ENCODE measurements at regions not wholly inside any gene's neighbourhood (a gene's known extent, or its start where the extent isn't known, plus 50 kb on each side); places are given as distances from the start of the nearest gene placed in this dataset.
A peak's percentile ranks its signal among the peaks of the same experiment; 100 is the strongest.

- no peak for DNase-seq (ENCODE audit: low spot score)
These were observed 110.5 kb upstream of the HABP2 start for GRCh38 chr10:113442336-113442735.

DNA sequence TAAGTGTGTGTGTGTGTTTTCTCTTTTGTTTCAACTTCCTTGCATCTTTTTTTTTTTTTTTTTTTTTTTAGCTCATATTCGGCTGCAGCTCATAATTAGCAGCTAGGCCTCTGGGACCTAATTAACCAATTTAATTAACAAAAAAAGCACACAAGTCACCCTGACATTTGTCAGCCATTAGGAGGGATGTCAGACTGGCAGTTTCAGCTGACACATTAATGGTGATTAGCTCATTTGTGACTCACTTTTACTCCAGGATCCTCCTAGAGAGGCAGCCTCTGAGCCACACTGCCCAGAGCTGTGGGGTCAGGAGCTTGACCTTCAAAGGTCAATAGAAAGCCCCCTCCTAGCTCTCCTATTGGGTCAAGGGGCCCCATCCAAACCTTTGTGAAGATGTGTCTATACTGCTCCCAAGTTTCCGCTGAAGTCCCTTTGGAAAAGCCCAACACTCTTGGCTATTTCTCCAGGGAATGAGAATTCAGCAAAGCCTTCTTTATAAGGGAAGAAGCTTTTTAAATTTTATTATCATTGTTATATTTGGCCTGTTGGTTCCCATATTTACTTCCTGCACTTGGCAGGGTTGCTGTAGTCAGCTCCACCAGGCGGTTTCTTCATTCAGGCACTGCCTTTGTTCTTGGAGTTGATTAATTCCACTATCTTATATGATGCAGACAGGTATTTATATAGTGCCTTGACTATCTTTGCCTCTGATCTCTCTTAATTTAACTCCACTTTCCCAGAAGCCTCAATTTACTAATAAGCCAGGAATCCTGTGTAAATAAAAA, 109.5 kb upstream of the HABP2 start:
- DNase-seq (ENCODE audit: low spot score), result no peak

- no peak for DNase-seq (ENCODE audit: low spot score)
These were observed 108.0 kb upstream of the HABP2 start for GRCh38 chr10:113444766-113445365.

GRCh38 chr10:113445736-113446135, 107.1 kb upstream of the HABP2 start:
- no peak for DNase-seq (ENCODE audit: low spot score)

DNA sequence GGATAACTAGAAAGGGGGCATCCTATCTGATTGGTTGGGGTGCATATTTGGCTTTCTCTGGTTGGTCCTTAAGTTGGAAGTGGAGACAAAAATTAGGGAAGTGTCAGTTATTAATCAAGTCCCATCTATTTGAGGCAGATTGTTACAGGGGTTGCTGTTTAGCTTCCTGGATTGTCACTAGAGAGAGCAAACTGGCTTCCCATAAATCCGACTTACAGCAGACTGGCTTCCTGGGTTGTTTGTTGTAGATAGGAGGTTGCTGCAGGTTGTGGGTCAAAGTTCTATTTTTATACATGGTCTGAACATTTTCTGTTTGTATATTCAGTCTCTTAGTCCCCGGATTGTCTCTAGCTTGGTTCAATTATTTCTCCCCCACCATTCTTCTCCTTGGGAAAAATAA, 106.1 kb upstream of the HABP2 start:
- no peak for DNase-seq (ENCODE audit: low spot score)

- DNase-seq (ENCODE audit: low spot score), result no peak
These were observed 105.6 kb upstream of the HABP2 start for GRCh38 chr10:113447278-113447677.

- DNase-seq (ENCODE audit: low spot score), result no peak
These were observed 103.7 kb upstream of the HABP2 start for GRCh38 chr10:113449006-113449695.

DNA sequence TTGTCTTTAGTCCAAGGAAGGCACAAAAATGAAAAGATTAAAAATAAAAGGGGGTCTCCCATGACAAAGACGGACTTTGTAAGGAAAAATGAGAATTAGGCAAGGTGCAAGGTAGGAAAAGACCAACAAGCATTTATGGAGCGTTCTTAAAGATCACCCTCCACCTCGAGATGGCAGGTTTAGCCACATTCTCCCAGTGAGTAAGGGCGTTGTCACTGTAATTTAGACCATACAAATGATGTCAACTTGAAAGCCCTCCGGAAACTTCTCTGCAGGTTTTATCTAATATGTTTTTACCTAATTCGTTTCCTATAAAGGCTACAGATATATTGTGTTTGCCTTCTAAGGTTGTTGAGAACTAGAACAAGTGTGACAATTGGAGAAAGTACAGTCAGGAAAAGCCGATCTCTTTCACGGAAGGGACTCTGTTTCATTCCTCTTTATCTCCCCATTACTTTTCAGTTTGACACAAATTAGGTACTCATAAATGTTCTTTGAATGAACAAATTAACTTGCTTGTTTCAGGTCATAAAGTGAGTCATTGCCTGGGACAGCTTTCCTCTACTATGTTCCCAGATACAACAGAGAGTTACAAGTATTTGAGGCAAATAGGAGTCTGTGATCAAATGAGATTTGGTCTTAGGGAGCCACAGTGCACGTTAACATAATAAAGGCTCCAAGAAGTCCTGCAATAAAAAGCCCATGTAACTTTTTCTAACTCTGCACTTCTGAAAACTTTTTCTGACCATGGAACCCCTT, 102.6 kb upstream of the HABP2 start:
- no peak for DNase-seq (ENCODE audit: low spot score)

DNA sequence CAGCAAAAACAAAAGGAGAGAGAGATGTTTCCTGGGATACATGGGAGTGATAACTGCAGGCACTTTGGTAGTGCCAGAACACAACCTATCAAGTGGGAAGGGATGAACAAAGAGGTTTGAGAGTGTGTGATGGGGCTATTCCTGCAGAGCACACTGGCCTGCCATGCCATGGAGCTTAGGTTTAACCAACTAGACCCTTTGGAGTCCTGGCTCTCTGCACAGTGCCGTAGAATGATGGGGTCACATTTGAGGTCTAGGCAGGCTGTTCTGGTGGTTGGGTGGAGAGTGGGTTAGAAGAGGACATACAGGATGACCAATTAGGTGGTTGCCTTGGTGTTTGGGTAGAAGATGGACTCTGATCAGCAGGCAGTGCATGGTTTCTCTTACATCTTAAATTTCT, 101.9 kb upstream of the HABP2 start:
- DNase-seq (ENCODE audit: low spot score), result no peak

GRCh38 chr10:113452146-113452845, 100.6 kb upstream of the HABP2 start:
- DNase-seq (ENCODE audit: low spot score), result no peak

DNA sequence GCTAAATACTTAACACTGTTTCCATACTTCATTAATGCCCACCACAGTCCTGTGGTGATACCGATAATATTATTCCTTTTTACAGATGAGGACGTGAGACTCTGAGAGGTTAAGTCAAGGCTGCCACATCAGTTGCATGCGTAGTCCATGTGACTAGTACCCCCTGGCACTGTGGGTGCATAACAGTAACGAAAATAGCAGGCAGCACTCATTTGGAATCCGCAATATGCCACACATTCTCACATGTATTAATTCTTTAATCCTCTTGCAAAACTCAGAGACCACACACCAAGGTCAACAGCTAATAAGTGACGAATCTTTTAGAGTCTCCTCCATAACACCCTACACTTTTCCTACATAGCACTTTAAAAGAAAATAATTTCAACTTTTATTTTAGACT, 99.5 kb upstream of the HABP2 start:
- DNase-seq (ENCODE audit: low spot score), result no peak

DNA sequence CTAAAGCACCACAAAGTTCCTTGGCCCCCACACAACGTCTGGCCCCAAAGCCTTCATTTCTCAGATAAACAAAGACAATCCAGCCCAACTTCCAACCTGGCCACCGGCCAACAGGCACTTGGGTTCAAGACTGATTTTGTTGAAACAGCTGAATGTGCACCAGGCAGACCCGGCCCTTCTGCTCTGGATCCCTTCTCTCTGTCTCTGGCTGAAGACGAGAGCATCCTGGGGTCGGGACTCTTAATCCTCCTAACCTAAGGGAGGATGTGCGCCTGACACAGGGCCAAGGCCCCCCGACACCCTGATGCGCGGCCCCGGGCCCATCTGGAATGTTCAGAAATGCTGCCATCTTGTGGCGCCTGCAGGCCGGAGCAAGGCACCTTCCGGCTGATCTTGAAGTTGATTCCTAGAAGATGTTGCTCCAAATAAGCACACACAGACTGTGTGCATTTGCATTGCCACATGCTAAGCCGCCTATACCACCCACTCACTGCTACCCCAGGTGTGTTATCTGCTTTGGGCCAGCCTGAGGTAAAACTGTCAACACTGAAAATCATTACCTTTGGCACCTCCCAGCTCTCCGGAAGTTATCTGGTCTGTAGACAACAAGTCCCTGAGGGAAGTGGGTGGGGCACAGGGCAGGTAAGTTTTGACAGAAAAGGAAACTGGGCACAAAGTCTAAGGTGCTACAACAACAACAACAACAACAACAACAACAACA, 98.4 kb upstream of the HABP2 start:
- peak; percentile 4 for DNase-seq (ENCODE audit: low spot score)

- no peak for DNase-seq (ENCODE audit: low spot score)
These were observed 96.9 kb upstream of the HABP2 start for GRCh38 chr10:113455947-113456346.

DNA sequence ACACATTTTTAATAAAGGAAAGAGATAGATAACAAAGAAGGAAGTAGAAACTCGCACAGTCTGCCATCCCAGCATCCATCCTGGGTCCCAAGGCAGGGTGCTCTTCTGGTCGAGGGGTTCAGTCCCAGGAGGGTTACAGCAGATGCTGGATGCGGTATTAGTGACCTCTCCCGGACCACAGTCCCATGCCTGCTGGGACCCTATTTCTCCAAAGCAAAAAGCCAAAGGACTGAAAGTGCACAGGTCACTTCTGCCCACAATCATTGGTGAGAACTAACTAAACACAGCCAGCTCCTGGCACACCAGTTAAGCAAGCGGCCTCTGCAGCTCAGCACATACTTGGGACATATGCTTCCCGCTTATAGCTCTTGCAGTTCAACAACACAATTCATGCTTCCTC, 96.1 kb upstream of the HABP2 start:
- no peak for DNase-seq (ENCODE audit: low spot score)

- DNase-seq (ENCODE audit: low spot score), result no peak
These were observed 95.4 kb upstream of the HABP2 start for GRCh38 chr10:113457408-113457807.

- no peak for DNase-seq (ENCODE audit: low spot score)
These were observed 94.4 kb upstream of the HABP2 start for GRCh38 chr10:113458451-113458850.

DNA sequence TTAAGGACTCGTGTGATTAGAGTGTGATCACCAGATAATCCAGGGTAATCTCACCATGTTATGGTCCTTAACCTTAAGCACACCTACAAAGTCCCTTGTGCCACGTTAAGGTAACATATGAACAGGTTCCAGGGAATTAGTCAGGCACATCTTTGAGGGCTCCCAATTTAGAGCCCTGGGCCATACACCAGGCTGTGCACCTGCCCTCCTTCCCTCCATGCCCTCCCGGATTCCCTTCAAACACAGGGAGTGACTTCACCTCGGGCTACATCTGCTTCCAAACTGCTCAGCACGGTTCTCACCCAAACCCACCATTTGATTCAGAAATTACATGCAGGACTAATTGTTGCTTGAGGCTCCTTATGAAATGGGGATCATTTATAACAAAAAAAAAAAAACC, 93.9 kb upstream of the HABP2 start:
- no peak for DNase-seq (ENCODE audit: low spot score)

- no peak for DNase-seq (ENCODE audit: low spot score)
These were observed 93.1 kb upstream of the HABP2 start for GRCh38 chr10:113459626-113460280.

DNA sequence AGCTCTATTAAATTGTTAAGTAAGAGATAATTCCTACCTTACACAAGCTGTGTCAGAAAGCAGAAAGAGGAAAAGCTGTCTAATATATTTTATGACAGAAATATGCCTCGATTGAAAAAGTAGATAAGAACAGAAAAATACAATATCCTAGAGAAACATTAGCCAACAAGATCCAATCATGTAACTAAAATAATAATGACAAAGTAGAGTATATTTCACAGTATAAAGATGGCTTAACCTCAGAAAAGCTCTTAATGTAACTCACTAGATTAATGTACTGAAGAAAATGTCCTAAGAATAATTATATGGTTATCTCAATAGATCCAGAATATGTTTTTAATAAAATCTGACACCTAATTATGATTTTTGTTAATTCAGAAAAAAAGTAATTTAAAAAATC, 89.8 kb upstream of the HABP2 start:
- DNase-seq (ENCODE audit: low spot score), result no peak

DNA sequence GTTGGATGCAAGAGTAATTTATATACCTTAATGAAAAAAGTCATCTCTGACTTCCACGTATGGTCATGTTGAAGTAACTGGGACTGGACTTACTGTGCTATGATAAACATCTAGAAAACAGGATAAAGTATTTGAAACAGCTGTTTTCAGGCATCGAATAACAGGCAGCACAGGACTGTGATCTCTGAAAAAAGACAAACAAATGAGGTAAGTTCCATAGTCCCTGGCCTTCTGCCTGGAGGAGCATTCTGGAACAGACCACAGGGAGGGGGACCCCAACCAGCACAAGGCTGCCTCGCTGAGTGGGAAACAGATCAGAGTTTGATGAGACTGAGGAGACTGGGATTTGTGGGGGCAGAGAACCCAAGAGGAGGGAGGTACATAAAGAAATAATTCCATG, 89.1 kb upstream of the HABP2 start:
- DNase-seq (ENCODE audit: low spot score), result no peak

DNA sequence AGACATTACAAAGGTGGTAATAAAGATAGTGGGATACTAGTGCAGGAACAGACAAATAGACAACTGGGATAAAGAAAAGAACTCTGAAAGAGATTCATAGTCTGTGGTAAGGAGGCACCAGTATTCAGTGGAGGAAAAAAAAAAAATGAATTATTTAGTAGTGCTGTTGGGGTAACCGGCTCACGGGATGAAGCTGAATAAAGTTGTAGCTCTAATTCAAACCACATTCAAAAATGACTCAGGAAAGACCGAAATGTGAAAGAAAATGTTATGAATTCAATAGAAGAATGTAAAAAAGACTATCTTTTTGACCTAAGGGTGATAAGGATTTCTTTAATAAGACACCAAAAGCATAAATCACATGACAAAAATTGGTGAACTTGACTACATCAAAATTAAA, 83.1 kb upstream of the HABP2 start:
- no peak for DNase-seq (ENCODE audit: low spot score)
